Lung (tissue), 11 donors: ENCODE measurements at regions not wholly inside any gene's neighbourhood (a gene's known extent, or its start where the extent isn't known, plus 50 kb on each side); places are given as distances from the start of the nearest gene placed in this dataset.

Experiments
- ATAC-seq: fragments of 200-7000 bp; cut with Tn5 transposase; one replicate; pipeline ENCODE4 v1.9.1; 2020; ENCODE audit warnings: moderate number of reproducible peaks; ENCODE audit not compliant: insufficient read depth, low FRiP score
- DNase-seq, 3 donors: peaks; one replicate each; pipeline ENCODE4 v3.0.0-alpha.2; 2013 to 2017
- H3K27ac ChIP-seq, 2 donors: one replicate each; pipeline ENCODE4 v1.5.1; 2013; ENCODE audit warnings: mild to moderate bottlenecking in 2 of 2, moderate library complexity in 2 of 2, control low read depth in 1 of 2, inconsistent platforms in 1 of 2, low read depth in 1 of 2, low read length in 1 of 2
- H3K27me3 ChIP-seq, 3 donors: one replicate each; pipeline ENCODE4 v1.5.1; 2013; ENCODE audit warnings: low read length in 2 of 3; ENCODE audit not compliant: control insufficient read depth in 3 of 3, insufficient read depth in 3 of 3
- H3K36me3 ChIP-seq, 4 donors: one replicate each; pipeline ENCODE4 v1.5.1; 2013; ENCODE audit warnings: low read length in 4 of 4, mild to moderate bottlenecking in 1 of 4, moderate library complexity in 1 of 4; ENCODE audit not compliant: control insufficient read depth in 4 of 4, insufficient read depth in 4 of 4
- H3K4me1 ChIP-seq, 5 donors: one replicate each; pipeline ENCODE4 v1.5.1; 2013; ENCODE audit warnings: low read length in 5 of 5, mild to moderate bottlenecking in 2 of 5, moderate library complexity in 1 of 5; ENCODE audit not compliant: control insufficient read depth in 5 of 5, insufficient read depth in 5 of 5
- H3K4me3 ChIP-seq: one replicate; pipeline ENCODE4 v1.5.1; 2013; ENCODE audit warnings: mild to moderate bottlenecking, control low read depth, moderate library complexity
- H3K9ac ChIP-seq, 2 donors: one replicate each; pipeline ENCODE4 v1.5.1; 2013; ENCODE audit warnings: low read length in 2 of 2, control low read depth in 1 of 2; ENCODE audit not compliant: insufficient read depth in 1 of 2
- H3K9me3 ChIP-seq, 4 donors: one replicate each; pipeline ENCODE4 v1.5.1; 2013; ENCODE audit warnings: low read length in 3 of 4, mild to moderate bottlenecking in 1 of 4, moderate library complexity in 1 of 4; ENCODE audit not compliant: control insufficient read depth in 4 of 4, insufficient read depth in 3 of 4
- WGBS, 2 donors: extraction: QIAGEN DNeasy Blood & Tissue Kit; methylation state at CpG; one replicate each; pipeline ENCODE4 v1.1.7; 2013; 5-methylcytosine and 5-hydroxymethylcytosine counted together
- TF ChIP-seq, protein P1 (sequence below): IDR thresholded peaks from 2 replicates; pipeline ENCODE4 v1.5.1; 2012; ENCODE audit warnings: mild to moderate bottlenecking; ENCODE audit errors: control extremely low read depth, extremely low read depth
- donor health status: control.
- donor health status: control.
- donor health status: Bipolar disorder and iron deficiency.
- donor health status: healthy.
- donor health status: DM: yes; HTN: yes; CAD: no.

GRCh38 chr4:63171341-63171740 lies 1237.9 kb downstream of the TECRL start:
- WGBS, 2 donors, result 69 to 72% methylated on average over 2 of the region's 2 CpGs
- ATAC-seq (no peak), DNase-seq (no peak)
- no peak overlapping the region for H3K27ac ChIP-seq
- H3K9ac ChIP-seq, result no peak overlapping the region
- no peak overlapping the region for H3K4me3 ChIP-seq
- TF ChIP-seq, protein P1, sequence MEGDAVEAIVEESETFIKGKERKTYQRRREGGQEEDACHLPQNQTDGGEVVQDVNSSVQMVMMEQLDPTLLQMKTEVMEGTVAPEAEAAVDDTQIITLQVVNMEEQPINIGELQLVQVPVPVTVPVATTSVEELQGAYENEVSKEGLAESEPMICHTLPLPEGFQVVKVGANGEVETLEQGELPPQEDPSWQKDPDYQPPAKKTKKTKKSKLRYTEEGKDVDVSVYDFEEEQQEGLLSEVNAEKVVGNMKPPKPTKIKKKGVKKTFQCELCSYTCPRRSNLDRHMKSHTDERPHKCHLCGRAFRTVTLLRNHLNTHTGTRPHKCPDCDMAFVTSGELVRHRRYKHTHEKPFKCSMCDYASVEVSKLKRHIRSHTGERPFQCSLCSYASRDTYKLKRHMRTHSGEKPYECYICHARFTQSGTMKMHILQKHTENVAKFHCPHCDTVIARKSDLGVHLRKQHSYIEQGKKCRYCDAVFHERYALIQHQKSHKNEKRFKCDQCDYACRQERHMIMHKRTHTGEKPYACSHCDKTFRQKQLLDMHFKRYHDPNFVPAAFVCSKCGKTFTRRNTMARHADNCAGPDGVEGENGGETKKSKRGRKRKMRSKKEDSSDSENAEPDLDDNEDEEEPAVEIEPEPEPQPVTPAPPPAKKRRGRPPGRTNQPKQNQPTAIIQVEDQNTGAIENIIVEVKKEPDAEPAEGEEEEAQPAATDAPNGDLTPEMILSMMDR, result no peak
- H3K36me3 ChIP-seq, result no peaks in the 10 kb centered on the region
- no peaks in the 10 kb centered on the region for H3K27me3 ChIP-seq
- H3K4me1 ChIP-seq, result no peaks in the 10 kb centered on the region
- no peaks in the 10 kb centered on the region for H3K9me3 ChIP-seq

DNA sequence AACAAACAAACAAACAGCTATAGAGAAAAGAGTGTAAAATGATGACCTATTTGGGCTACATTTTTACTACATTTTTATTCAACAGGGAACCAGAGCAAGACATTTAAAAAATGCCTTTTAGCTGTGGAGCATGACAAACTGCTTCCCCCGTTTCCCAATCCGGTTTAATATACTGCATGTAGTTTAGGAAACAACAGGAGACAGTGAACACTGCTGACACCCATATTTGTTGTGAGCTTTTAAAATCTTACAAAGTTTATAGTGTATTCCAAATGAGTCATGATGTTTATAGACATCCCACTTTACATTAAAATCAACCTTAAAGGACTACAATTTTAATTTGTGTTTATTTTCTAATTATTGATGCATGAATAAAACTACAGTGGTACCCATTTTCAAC lies 1238.3 kb downstream of the TECRL start:
- TF ChIP-seq, protein P1, result no peak
- Histone ChIP-seq H3K27ac (no peak overlapping the region), H3K4me1 (no peaks in the 10 kb centered on the region), H3K27me3 (no peaks in the 10 kb centered on the region), H3K9me3 (no peaks in the 10 kb centered on the region), H3K4me3 (no peak overlapping the region), H3K9ac (no peak overlapping the region), H3K36me3 (no peaks in the 10 kb centered on the region)
- 86 to 93% methylated on average over 2 of the region's 2 CpGs for WGBS, 2 donors
- DNase-seq (no peak), ATAC-seq (no peak)

- H3K27ac ChIP-seq, result no peak overlapping the region
- H3K9ac ChIP-seq, result no peak overlapping the region
- no peaks in the 10 kb centered on the region for H3K4me1 ChIP-seq
- TF ChIP-seq, protein P1, result no peak
- DNase-seq, result no peak
- no peaks in the 10 kb centered on the region for H3K27me3 ChIP-seq
- H3K4me3 ChIP-seq, result no peak overlapping the region
- no peaks in the 10 kb centered on the region for H3K9me3 ChIP-seq
- ATAC-seq, result no peak
- WGBS, 2 donors, result 90 to 97% methylated on average over 2 of the region's 2 CpGs
- H3K36me3 ChIP-seq, result no peaks in the 10 kb centered on the region
Measured at GRCh38 chr4:63169836-63170235, 1239.4 kb downstream of the TECRL start.

GRCh38 chr4:63155561-63155960 lies 1253.7 kb downstream of the TECRL start:
- H3K36me3 ChIP-seq, result no peaks in the 10 kb centered on the region
- ATAC-seq (no peak), DNase-seq (no peak)
- peaks cover 0 to 10% (median 2%) of the 10 kb centered on the region in 4 donors for H3K9me3 ChIP-seq
- no peaks in the 10 kb centered on the region for H3K4me1 ChIP-seq
- H3K4me3 ChIP-seq, result no peak overlapping the region
- 85 to 96% methylated on average over 1 of the region's 1 CpG for WGBS, 2 donors
- TF ChIP-seq, protein P1, result no peak
- H3K9ac ChIP-seq, result no peak overlapping the region
- no peaks in the 10 kb centered on the region for H3K27me3 ChIP-seq
- H3K27ac ChIP-seq, result no peak overlapping the region
